SK-N-SH treated with all-trans-retinoic acid at 6 μM for 48 hours (cell line): ENCODE measurements at regions not wholly inside any gene's neighbourhood (a gene's known extent, or its start where the extent isn't known, plus 50 kb on each side); places are given as distances from the start of the nearest gene placed in this dataset.

Experiments used
- ARNTL ChIP-seq: fragments of 450-650 bp; formaldehyde crosslinking; IDR thresholded peaks from 2 replicates; pipeline ENCODE4 v1.5.0; 2020; ENCODE audit warnings: low read depth, mild to moderate bottlenecking, moderate library complexity, borderline replicate concordance
- CREB5 ChIP-seq: fragments of 250-450 bp; sonication (Bioruptor Pico); IDR thresholded peaks from 2 replicates; pipeline ENCODE4 v1.5.1; 2020; ENCODE audit warnings: low read depth, mild to moderate bottlenecking, moderate library complexity
- CSDC2 ChIP-seq: fragments of 250-450 bp; sonication (Bioruptor Pico); IDR thresholded peaks from 2 replicates; pipeline ENCODE4 v1.5.0; 2020; ENCODE audit warnings: mild to moderate bottlenecking, moderate library complexity
- ESRRG ChIP-seq: fragments of 250-450 bp; sonication (Bioruptor Pico); IDR thresholded peaks from 2 replicates; pipeline ENCODE4 v1.6.1; 2021; ENCODE audit warnings: mild to moderate bottlenecking
- GLIS3 ChIP-seq: fragments of 250-450 bp; sonication (Bioruptor Pico); IDR thresholded peaks from 2 replicates; pipeline ENCODE4 v1.5.0; 2020; ENCODE audit warnings: mild to moderate bottlenecking, moderate library complexity
- ISL1 ChIP-seq: fragments of 250-450 bp; sonication (Bioruptor Pico); IDR thresholded peaks from 2 replicates; pipeline ENCODE4 v2.1.2; 2022; ENCODE audit warnings: mild to moderate bottlenecking, moderate library complexity
- POU6F1 ChIP-seq: fragments of 250-450 bp; sonication (Bioruptor Pico); IDR thresholded peaks from 2 replicates; pipeline ENCODE4 v1.8.0; 2021; ENCODE audit warnings: low read depth, mild to moderate bottlenecking, moderate library complexity, borderline replicate concordance
- TOX ChIP-seq: fragments of 250-450 bp; sonication (Bioruptor Pico); IDR thresholded peaks from 2 replicates; pipeline ENCODE4 v1.8.0; 2021; ENCODE audit warnings: mild to moderate bottlenecking, moderate library complexity, borderline replicate concordance
- ZC3H10 ChIP-seq: fragments of 250-450 bp; sonication (Bioruptor Pico); IDR thresholded peaks from 2 replicates; pipeline ENCODE4 v1.5.1; 2021; ENCODE audit warnings: mild to moderate bottlenecking, moderate library complexity
- ZFP3 ChIP-seq: fragments of 250-450 bp; sonication (Bioruptor Pico); IDR thresholded peaks from 2 replicates; pipeline ENCODE4 v1.5.0; 2020; ENCODE audit warnings: mild to moderate bottlenecking, moderate library complexity
- ZNF70 ChIP-seq: fragments of 450-650 bp; formaldehyde crosslinking; IDR thresholded peaks from 2 replicates; pipeline ENCODE4 v1.5.0; 2020; ENCODE audit warnings: mild to moderate bottlenecking, moderate library complexity
- TF ChIP-seq, protein P1 (sequence below): fragments of 250-450 bp; sonication (Bioruptor Pico); IDR thresholded peaks from 2 replicates; pipeline ENCODE4 v1.5.0; 2020; ENCODE audit warnings: mild to moderate bottlenecking, moderate library complexity
- TF ChIP-seq, protein P2 (sequence below): fragments of 250-450 bp; sonication (Bioruptor Pico); IDR thresholded peaks from 2 replicates; pipeline ENCODE4 v1.5.1; 2021; ENCODE audit warnings: mild to moderate bottlenecking, moderate library complexity
- TF ChIP-seq, protein P3 (sequence below): fragments of 250-450 bp; sonication (Bioruptor Pico); IDR thresholded peaks from 2 replicates; pipeline ENCODE4 v1.8.0; 2020; ENCODE audit warnings: mild to moderate bottlenecking, moderate library complexity, borderline replicate concordance

GRCh38 chr2:142757111-142757510 lies 120.4 kb upstream of the KYNU start:
- TF ChIP-seq POU6F1 (CRISPR knock-in tag) (no peak), CREB5 (CRISPR knock-in tag) (no peak), GLIS3 (no peak), ISL1 (CRISPR knock-in tag) (no peak), TOX (CRISPR knock-in tag) (no peak), CSDC2 (CRISPR knock-in tag) (no peak), ZFP3 (CRISPR knock-in tag) (no peak), ZNF70 (CRISPR knock-in tag) (no peak), ZC3H10 (CRISPR knock-in tag) (no peak), ESRRG (no peak), ARNTL (CRISPR knock-in tag) (no peak)
- TF ChIP-seq, protein P1, sequence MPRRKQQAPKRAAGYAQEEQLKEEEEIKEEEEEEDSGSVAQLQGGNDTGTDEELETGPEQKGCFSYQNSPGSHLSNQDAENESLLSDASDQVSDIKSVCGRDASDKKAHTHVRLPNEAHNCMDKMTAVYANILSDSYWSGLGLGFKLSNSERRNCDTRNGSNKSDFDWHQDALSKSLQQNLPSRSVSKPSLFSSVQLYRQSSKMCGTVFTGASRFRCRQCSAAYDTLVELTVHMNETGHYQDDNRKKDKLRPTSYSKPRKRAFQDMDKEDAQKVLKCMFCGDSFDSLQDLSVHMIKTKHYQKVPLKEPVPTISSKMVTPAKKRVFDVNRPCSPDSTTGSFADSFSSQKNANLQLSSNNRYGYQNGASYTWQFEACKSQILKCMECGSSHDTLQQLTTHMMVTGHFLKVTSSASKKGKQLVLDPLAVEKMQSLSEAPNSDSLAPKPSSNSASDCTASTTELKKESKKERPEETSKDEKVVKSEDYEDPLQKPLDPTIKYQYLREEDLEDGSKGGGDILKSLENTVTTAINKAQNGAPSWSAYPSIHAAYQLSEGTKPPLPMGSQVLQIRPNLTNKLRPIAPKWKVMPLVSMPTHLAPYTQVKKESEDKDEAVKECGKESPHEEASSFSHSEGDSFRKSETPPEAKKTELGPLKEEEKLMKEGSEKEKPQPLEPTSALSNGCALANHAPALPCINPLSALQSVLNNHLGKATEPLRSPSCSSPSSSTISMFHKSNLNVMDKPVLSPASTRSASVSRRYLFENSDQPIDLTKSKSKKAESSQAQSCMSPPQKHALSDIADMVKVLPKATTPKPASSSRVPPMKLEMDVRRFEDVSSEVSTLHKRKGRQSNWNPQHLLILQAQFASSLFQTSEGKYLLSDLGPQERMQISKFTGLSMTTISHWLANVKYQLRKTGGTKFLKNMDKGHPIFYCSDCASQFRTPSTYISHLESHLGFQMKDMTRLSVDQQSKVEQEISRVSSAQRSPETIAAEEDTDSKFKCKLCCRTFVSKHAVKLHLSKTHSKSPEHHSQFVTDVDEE (CRISPR knock-in tag), result no peak
- TF ChIP-seq, protein P2, sequence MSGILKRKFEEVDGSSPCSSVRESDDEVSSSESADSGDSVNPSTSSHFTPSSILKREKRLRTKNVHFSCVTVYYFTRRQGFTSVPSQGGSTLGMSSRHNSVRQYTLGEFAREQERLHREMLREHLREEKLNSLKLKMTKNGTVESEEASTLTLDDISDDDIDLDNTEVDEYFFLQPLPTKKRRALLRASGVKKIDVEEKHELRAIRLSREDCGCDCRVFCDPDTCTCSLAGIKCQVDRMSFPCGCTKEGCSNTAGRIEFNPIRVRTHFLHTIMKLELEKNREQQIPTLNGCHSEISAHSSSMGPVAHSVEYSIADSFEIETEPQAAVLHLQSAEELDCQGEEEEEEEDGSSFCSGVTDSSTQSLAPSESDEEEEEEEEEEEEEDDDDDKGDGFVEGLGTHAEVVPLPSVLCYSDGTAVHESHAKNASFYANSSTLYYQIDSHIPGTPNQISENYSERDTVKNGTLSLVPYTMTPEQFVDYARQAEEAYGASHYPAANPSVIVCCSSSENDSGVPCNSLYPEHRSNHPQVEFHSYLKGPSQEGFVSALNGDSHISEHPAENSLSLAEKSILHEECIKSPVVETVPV (CRISPR knock-in tag), result no peak
- TF ChIP-seq, protein P3, sequence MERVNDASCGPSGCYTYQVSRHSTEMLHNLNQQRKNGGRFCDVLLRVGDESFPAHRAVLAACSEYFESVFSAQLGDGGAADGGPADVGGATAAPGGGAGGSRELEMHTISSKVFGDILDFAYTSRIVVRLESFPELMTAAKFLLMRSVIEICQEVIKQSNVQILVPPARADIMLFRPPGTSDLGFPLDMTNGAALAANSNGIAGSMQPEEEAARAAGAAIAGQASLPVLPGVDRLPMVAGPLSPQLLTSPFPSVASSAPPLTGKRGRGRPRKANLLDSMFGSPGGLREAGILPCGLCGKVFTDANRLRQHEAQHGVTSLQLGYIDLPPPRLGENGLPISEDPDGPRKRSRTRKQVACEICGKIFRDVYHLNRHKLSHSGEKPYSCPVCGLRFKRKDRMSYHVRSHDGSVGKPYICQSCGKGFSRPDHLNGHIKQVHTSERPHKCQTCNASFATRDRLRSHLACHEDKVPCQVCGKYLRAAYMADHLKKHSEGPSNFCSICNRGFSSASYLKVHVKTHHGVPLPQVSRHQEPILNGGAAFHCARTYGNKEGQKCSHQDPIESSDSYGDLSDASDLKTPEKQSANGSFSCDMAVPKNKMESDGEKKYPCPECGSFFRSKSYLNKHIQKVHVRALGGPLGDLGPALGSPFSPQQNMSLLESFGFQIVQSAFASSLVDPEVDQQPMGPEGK (CRISPR knock-in tag), result no peak
